ENCODE measurements at regions not wholly inside any gene's neighbourhood (a gene's known extent, or its start where the extent isn't known, plus 50 kb on each side); places are given as distances from the start of the nearest gene placed in this dataset.
A peak's percentile ranks its signal among the peaks of the same experiment; 100 is the strongest.

DNA sequence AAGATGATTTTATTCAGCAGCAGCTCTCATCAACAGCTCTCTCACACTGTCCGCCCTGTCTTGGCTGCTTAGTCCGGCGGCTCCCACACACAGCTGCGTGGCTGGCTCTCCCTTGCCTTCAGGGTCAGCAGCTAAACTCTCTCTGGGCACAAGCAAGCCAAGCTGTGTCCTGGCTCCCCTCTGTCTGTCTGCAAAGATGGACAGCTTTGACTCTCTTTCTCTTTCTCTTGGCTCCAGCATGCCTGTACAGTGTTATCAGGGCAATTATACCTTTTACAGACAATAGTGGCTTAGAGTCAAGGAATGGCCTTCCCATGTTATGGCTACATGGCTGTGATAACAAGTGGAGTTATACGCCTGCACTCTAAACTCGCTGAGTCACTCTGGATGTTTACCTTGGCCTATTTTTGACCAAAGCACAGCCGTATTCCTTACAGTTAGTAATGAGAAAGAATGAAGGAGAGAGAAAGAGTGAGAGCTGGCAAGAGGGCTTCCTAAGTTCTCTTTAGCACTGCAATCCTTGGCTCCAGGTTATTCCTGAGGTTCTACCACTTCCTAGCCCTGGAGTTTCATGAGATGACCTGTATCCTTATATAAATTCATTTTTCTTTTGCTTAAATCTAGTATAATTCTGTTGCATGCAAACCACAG, 59.9 kb upstream of the ZSWIM5 start (continued):
- TF ChIP-seq MXD1 (CRISPR knock-in tag; IDR thresholded peaks at IDR 0.05; ENCODE audit: borderline replicate concordance, poor library complexity, severe bottlenecking) = no peak
- no peak for TF ChIP-seq ZNF174 (CRISPR knock-in tag; IDR thresholded peaks at IDR 0.05)
- no peak for TF ChIP-seq RUNX1 (IDR thresholded peaks at IDR 0.05; ENCODE audit: low read depth)
- peak; percentile 63 to 77 for TF ChIP-seq TRIM24 (IDR thresholded peaks at IDR 0.05)
- TF ChIP-seq, protein P1, sequence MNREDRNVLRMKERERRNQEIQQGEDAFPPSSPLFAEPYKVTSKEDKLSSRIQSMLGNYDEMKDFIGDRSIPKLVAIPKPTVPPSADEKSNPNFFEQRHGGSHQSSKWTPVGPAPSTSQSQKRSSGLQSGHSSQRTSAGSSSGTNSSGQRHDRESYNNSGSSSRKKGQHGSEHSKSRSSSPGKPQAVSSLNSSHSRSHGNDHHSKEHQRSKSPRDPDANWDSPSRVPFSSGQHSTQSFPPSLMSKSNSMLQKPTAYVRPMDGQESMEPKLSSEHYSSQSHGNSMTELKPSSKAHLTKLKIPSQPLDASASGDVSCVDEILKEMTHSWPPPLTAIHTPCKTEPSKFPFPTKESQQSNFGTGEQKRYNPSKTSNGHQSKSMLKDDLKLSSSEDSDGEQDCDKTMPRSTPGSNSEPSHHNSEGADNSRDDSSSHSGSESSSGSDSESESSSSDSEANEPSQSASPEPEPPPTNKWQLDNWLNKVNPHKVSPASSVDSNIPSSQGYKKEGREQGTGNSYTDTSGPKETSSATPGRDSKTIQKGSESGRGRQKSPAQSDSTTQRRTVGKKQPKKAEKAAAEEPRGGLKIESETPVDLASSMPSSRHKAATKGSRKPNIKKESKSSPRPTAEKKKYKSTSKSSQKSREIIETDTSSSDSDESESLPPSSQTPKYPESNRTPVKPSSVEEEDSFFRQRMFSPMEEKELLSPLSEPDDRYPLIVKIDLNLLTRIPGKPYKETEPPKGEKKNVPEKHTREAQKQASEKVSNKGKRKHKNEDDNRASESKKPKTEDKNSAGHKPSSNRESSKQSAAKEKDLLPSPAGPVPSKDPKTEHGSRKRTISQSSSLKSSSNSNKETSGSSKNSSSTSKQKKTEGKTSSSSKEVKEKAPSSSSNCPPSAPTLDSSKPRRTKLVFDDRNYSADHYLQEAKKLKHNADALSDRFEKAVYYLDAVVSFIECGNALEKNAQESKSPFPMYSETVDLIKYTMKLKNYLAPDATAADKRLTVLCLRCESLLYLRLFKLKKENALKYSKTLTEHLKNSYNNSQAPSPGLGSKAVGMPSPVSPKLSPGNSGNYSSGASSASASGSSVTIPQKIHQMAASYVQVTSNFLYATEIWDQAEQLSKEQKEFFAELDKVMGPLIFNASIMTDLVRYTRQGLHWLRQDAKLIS (CRISPR knock-in tag; IDR thresholded peaks at IDR 0.05) = no peak
- TF ChIP-seq ZNF12 (CRISPR knock-in tag; IDR thresholded peaks at IDR 0.05) = no peak
- 0 out of 2 replicates have a peak, but pooled peaks have one; percentile 79 for TF ChIP-seq ZBTB9 (CRISPR knock-in tag; IDR thresholded peaks at IDR 0.05)
- TF ChIP-seq, protein P2, sequence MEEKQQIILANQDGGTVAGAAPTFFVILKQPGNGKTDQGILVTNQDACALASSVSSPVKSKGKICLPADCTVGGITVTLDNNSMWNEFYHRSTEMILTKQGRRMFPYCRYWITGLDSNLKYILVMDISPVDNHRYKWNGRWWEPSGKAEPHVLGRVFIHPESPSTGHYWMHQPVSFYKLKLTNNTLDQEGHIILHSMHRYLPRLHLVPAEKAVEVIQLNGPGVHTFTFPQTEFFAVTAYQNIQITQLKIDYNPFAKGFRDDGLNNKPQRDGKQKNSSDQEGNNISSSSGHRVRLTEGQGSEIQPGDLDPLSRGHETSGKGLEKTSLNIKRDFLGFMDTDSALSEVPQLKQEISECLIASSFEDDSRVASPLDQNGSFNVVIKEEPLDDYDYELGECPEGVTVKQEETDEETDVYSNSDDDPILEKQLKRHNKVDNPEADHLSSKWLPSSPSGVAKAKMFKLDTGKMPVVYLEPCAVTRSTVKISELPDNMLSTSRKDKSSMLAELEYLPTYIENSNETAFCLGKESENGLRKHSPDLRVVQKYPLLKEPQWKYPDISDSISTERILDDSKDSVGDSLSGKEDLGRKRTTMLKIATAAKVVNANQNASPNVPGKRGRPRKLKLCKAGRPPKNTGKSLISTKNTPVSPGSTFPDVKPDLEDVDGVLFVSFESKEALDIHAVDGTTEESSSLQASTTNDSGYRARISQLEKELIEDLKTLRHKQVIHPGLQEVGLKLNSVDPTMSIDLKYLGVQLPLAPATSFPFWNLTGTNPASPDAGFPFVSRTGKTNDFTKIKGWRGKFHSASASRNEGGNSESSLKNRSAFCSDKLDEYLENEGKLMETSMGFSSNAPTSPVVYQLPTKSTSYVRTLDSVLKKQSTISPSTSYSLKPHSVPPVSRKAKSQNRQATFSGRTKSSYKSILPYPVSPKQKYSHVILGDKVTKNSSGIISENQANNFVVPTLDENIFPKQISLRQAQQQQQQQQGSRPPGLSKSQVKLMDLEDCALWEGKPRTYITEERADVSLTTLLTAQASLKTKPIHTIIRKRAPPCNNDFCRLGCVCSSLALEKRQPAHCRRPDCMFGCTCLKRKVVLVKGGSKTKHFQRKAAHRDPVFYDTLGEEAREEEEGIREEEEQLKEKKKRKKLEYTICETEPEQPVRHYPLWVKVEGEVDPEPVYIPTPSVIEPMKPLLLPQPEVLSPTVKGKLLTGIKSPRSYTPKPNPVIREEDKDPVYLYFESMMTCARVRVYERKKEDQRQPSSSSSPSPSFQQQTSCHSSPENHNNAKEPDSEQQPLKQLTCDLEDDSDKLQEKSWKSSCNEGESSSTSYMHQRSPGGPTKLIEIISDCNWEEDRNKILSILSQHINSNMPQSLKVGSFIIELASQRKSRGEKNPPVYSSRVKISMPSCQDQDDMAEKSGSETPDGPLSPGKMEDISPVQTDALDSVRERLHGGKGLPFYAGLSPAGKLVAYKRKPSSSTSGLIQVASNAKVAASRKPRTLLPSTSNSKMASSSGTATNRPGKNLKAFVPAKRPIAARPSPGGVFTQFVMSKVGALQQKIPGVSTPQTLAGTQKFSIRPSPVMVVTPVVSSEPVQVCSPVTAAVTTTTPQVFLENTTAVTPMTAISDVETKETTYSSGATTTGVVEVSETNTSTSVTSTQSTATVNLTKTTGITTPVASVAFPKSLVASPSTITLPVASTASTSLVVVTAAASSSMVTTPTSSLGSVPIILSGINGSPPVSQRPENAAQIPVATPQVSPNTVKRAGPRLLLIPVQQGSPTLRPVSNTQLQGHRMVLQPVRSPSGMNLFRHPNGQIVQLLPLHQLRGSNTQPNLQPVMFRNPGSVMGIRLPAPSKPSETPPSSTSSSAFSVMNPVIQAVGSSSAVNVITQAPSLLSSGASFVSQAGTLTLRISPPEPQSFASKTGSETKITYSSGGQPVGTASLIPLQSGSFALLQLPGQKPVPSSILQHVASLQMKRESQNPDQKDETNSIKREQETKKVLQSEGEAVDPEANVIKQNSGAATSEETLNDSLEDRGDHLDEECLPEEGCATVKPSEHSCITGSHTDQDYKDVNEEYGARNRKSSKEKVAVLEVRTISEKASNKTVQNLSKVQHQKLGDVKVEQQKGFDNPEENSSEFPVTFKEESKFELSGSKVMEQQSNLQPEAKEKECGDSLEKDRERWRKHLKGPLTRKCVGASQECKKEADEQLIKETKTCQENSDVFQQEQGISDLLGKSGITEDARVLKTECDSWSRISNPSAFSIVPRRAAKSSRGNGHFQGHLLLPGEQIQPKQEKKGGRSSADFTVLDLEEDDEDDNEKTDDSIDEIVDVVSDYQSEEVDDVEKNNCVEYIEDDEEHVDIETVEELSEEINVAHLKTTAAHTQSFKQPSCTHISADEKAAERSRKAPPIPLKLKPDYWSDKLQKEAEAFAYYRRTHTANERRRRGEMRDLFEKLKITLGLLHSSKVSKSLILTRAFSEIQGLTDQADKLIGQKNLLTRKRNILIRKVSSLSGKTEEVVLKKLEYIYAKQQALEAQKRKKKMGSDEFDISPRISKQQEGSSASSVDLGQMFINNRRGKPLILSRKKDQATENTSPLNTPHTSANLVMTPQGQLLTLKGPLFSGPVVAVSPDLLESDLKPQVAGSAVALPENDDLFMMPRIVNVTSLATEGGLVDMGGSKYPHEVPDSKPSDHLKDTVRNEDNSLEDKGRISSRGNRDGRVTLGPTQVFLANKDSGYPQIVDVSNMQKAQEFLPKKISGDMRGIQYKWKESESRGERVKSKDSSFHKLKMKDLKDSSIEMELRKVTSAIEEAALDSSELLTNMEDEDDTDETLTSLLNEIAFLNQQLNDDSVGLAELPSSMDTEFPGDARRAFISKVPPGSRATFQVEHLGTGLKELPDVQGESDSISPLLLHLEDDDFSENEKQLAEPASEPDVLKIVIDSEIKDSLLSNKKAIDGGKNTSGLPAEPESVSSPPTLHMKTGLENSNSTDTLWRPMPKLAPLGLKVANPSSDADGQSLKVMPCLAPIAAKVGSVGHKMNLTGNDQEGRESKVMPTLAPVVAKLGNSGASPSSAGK (IDR thresholded peaks at IDR 0.05) = peak; percentile 46; the same call in 1 of the 2 replicates
- TF ChIP-seq SMC3 (conservative IDR thresholded peaks at IDR 0.05; ENCODE audit: insufficient read depth, low read depth, low read length) = 0 out of 2 replicates have a peak, but pooled peaks have one; percentile 13
- TF ChIP-seq TARDBP (IDR thresholded peaks at IDR 0.05) = peak; percentile 26; the same call in 1 of the 2 replicates
- no peak for TF ChIP-seq FUS (optimal IDR thresholded peaks at IDR 0.05; ENCODE audit: low read depth, low read length)

Measured in K562 (cell line).